CMK (cell line): ENCODE measurements at regions not wholly inside any gene's neighbourhood (a gene's known extent, or its start where the extent isn't known, plus 50 kb on each side); places are given as distances from the start of the nearest gene placed in this dataset.

Experiments used
- DNase-seq: peaks from one replicate; pipeline ENCODE4 v3.0.0-alpha.2; 2010; ENCODE audit warnings: low read depth

DNA sequence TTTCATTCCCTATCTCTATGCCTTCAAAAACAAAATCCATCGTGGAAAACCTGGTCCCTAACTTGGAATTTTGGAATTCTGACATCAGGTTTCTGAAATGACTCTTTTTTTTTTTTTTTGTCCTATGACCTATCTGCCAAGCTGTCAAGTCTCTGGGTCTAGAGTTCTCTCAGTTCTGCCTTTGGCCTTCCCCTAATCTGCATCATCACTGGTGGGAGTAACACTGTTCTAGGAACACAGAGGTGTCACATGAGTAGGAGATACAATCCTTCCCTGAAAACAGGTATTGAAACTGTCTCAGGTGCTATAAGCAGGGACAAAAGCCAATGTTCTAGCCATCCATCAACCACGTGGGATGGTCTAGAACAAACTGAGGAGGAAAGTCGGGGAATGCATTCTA is 142.0 kb upstream of the ATP1B1 start:
- no peak for DNase-seq

- DNase-seq: no peak
Measured at GRCh38 chr1:168966217-168966616, 140.3 kb upstream of the ATP1B1 start.

- no peak for DNase-seq
Measured at GRCh38 chr1:168966636-168967035, 139.9 kb upstream of the ATP1B1 start.

GRCh38 chr1:168970926-168971659 is 135.4 kb upstream of the ATP1B1 start:
- DNase-seq: no peak

DNA sequence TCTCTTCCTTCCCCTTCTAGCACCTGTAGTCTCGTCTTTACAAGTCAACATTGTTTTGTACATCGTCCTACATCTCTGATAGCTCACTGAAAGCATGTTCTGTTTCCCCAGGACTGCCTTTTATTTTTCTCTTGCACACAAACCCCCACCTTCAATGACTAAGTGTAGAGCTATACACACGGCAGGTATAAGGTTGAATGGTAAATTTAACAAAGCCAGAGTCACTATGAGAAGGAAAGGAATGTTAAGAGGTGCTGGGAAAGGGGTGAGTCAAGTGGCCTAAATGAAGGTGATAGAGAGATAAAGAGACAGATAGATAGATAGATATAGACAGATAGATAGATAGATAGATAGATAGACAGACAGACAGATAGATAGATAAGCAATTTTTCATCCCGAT is 134.3 kb upstream of the ATP1B1 start:
- DNase-seq: no peak

DNA sequence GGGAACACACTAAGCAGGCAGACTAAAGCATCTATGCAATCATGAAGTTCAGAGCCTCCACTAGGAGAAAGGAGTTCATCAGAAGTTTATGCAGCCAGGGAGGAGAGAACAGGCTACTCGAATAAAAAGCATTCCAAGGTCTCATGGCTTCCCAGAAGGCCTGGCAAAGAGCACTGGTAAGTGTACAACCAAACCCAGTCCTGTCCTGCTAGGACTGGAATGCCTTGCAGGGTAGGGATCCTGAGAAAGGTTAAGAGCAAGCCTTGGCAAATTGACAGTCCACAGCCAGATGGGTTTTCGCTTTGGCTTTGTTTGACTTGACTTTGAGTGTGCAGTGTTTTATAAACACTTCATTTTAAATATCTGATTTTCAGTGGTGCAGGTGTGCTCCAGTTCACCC is 133.6 kb upstream of the ATP1B1 start:
- DNase-seq: no peak

GRCh38 chr1:168974117-168974516 is 132.4 kb upstream of the ATP1B1 start:
- DNase-seq: no peak

- no peak for DNase-seq
Measured at GRCh38 chr1:168974611-168975010, 131.9 kb upstream of the ATP1B1 start.

DNA sequence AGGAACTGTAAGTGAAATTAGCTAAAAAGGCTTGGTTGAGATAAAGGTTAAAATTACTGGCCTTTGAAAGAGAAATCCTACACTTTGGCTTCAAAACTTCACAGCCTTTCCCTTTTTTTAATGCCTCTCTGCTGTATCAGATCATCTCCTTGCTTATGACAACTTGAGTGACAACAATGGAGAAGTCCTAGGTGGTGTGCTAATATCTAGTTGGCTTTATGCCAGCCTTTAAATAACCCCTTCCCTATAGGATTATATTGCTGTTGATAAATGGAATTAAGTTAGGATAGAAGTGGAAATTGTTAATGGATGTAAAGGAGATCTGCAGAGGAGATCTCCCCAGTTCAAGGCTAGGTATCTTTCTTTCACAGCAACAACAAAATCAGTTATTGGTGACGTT is 130.2 kb upstream of the ATP1B1 start:
- no peak for DNase-seq

GRCh38 chr1:168977618-168978017 is 128.9 kb upstream of the ATP1B1 start:
- no peak for DNase-seq

DNA sequence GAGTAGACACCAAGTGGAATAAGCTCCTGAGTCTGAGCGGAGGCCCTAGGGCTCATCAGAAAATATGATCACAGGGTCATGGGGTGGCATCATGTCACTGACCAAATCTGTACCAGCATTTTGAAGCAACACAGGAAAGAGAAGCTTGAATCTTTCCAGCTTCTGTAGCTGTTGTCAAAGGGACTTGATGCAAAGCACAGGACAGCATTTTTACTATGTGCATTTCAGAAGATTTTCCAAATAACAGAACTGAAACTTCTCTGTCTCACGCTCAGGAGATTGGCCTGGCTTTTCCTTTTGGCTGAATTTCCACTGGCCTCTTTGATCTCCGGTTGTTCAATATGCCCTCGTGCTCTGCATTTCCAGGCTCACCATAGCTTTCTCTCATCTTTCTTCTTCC is 127.2 kb upstream of the ATP1B1 start:
- DNase-seq: no peak

DNA sequence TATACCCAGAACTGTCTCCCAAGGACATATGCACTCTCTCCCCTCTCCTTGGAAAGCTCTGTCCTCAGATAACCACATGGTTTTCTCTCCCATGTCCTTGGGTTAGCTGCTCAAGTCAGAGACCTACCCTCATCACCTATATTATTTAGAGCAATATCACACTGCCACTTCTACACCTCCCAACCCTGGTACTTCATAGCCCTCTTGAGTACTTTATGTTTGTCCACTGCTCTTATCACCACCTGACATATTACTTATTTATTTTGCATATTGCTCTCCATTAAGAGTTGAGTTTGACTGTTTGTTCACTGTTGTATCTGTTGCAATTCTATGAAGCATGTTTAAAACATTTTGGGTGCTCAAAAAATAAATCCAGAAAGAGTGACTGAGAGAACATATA is 126.3 kb upstream of the ATP1B1 start:
- no peak for DNase-seq

GRCh38 chr1:168980656-168981055 is 125.8 kb upstream of the ATP1B1 start:
- DNase-seq: no peak

DNA sequence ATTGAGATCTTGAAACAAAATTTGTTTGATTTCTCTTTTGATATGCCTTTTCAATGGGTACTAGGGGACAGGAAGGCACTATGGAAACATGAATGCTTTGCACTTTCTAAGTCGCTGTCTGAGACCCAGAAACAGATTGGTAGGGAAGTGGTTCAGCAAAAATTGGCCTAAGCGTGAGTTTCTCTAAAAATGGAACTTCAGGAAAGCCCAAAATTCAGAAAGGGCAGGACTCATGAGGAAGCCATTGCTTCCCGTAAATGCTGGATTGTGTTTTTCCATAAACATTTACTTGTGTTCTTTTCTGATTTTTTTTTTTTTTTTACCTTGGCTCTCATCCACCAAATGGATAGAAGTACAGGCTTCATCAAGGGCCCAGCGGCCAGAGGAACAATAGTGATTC is 123.7 kb upstream of the ATP1B1 start:
- no peak for DNase-seq

- no peak for DNase-seq
Measured at GRCh38 chr1:168987330-168987729, 119.2 kb upstream of the ATP1B1 start.

DNA sequence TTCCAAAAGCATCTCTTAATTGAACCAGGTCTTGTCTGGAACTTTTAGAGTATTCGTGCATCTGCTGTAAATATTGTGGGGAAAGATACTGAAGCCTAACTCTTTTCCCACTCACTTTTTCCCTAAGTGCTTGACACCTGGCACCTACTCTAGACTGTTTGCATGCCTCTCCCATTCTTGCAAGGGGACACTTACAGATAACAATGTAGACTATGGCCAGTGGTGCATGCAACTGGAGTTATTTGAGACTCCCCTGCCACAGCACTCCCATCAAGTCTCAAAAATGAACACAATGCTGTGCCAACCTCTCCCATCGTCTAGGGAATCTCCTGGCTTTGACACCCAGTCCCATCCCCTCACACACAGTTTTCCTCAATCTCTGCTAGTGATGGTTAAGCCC is 118.6 kb upstream of the ATP1B1 start:
- no peak for DNase-seq

- no peak for DNase-seq
Measured at GRCh38 chr1:168989985-168990384, 116.5 kb upstream of the ATP1B1 start.

GRCh38 chr1:168991667-168992475 is 114.6 kb upstream of the ATP1B1 start:
- DNase-seq: no peak

GRCh38 chr1:169001353-169001752 is 105.1 kb upstream of the ATP1B1 start:
- no peak for DNase-seq

GRCh38 chr1:169003864-169004516 is 102.5 kb upstream of the ATP1B1 start:
- no peak for DNase-seq

DNA sequence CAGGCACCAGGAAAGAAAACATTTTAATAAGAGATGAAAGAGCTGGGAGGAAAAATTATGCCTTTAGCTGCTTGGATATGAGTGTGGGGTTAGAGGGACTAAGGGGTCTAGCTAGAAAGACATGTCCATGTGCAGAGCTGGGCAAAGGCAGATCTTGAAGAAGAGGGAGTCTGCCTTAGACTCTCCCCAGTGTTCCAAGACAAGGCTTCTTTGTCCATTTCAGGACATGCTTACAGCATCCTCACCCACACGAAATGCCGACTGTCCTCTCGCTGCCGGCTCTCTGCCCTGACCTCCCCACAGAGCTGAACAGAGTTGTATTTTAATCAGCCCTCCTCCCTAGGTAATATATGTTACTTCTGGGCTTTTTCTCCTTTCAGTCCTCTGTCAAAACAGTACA is 100.7 kb upstream of the ATP1B1 start:
- no peak for DNase-seq

DNA sequence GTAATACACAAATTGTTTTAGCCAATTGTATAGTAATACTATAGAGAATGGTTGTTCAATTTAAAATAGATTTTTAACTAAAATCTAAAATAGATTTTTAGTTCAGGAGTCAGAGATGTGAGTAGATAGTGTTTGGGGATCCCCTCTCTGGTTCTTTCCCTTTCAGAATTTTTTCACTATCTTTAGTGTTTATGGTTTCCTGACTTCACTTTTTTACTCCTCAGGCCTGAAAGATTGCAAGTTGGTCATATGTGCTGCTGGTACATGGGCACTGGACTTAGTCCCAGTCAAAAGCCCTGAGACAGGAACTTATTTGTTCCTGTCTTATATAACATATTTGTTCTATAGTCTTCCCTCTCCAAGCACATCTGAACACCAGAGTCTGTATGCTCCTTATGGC is 96.8 kb upstream of the ATP1B1 start:
- DNase-seq: no peak

DNA sequence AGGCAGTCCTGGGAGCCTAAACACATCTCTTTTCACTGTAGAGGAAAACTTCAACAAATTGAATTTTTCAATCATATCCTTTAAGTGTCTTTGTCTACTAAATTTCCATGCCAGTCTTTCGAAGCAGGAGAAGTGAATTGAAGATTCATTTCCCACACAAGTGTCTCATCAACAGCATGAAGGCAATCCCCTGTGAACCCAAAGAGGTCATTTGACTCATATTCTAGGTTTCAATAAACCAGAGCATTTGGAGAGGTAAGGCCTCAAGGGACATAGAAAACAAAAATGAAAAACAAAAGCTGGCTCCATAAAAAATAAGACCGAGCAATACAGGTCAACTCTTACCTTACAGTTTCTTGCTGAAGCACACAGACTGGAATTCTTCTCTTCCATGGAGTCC is 94.1 kb upstream of the ATP1B1 start:
- DNase-seq: no peak
